PC-9 (cell line): ENCODE measurements at regions not wholly inside any gene's neighbourhood (a gene's known extent, or its start where the extent isn't known, plus 50 kb on each side); places are given as distances from the start of the nearest gene placed in this dataset.

Source experiments
- EZH2 ChIP-seq: fragments of 200-600 bp; sonication (generic); IDR thresholded peaks from 2 replicates; pipeline ENCODE4 v1.8.0; 2017; ENCODE audit warnings: antibody characterized with exemption, low read depth
- TF ChIP-seq, protein P1 (sequence below): fragments of 200-600 bp; sonication (generic); conservative IDR thresholded peaks from 2 replicates; pipeline ENCODE4 v1.6.1; 2017; ENCODE audit warnings: mixed run types, antibody characterized with exemption, mild to moderate bottlenecking, moderate library complexity

DNA sequence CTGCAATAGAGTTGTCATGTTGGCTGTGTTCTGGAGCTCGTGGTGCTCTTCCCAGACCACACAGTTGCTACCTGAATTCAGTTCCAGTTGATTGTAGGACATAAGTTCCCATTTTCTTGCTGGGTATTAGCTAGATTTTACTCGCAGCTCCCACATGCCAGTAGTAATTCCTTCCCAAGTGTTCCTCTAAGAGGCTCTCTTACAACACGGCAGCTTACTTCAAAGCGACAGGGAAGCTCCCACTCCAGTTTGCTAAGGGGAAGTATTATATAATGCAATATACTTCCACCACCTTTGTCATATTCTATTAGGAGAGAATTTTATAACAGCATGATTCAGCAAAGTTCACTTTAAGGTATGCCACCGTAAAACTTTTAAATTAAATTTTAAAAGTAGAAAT is 623.0 kb downstream of the SLCO4C1 start:
- TF ChIP-seq EZH2: no peak
- TF ChIP-seq, protein P1, sequence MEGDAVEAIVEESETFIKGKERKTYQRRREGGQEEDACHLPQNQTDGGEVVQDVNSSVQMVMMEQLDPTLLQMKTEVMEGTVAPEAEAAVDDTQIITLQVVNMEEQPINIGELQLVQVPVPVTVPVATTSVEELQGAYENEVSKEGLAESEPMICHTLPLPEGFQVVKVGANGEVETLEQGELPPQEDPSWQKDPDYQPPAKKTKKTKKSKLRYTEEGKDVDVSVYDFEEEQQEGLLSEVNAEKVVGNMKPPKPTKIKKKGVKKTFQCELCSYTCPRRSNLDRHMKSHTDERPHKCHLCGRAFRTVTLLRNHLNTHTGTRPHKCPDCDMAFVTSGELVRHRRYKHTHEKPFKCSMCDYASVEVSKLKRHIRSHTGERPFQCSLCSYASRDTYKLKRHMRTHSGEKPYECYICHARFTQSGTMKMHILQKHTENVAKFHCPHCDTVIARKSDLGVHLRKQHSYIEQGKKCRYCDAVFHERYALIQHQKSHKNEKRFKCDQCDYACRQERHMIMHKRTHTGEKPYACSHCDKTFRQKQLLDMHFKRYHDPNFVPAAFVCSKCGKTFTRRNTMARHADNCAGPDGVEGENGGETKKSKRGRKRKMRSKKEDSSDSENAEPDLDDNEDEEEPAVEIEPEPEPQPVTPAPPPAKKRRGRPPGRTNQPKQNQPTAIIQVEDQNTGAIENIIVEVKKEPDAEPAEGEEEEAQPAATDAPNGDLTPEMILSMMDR: no peak
